Thymus (tissue), 11 donors: ENCODE measurements at regions not wholly inside any gene's neighbourhood (a gene's known extent, or its start where the extent isn't known, plus 50 kb on each side); places are given as distances from the start of the nearest gene placed in this dataset.

Source experiments
- DNase-seq, 9 donors: peaks; one replicate each; pipeline ENCODE4 v3.0.0-alpha.2; 2013; ENCODE audit warnings: low spot score in 9 of 9, low read depth in 6 of 9, missing footprints in 1 of 9
- H3K27ac ChIP-seq, 2 donors: one replicate each; pipeline ENCODE4 v1.5.1; 2013; ENCODE audit warnings: control low read depth in 1 of 2, low read depth in 1 of 2, low read length in 1 of 2, mild to moderate bottlenecking in 1 of 2, moderate library complexity in 1 of 2
- H3K27me3 ChIP-seq, 2 donors: one replicate each; pipeline ENCODE4 v1.5.1; 2013; ENCODE audit warnings: low read length in 1 of 2; ENCODE audit not compliant: control insufficient read depth in 2 of 2, insufficient read depth in 1 of 2
- H3K36me3 ChIP-seq, 2 donors: one replicate each; pipeline ENCODE4 v1.5.1; 2013; ENCODE audit warnings: low read length in 1 of 2, mild to moderate bottlenecking in 1 of 2, moderate library complexity in 1 of 2; ENCODE audit not compliant: control insufficient read depth in 2 of 2, insufficient read depth in 2 of 2
- H3K4me1 ChIP-seq, 2 donors: one replicate each; pipeline ENCODE4 v1.5.1; 2013; ENCODE audit warnings: low read length in 2 of 2; ENCODE audit not compliant: control insufficient read depth in 2 of 2, insufficient read depth in 2 of 2
- H3K4me3 ChIP-seq, 2 donors: one replicate each; pipeline ENCODE4 v1.5.1; 2013; ENCODE audit warnings: low read length in 2 of 2, control low read depth in 1 of 2, mild to moderate bottlenecking in 1 of 2
- H3K9me3 ChIP-seq, 2 donors: one replicate each; pipeline ENCODE4 v1.5.1; 2013; ENCODE audit warnings: low read length in 1 of 2, mild to moderate bottlenecking in 1 of 2; ENCODE audit not compliant: control insufficient read depth in 2 of 2, insufficient read depth in 1 of 2
- WGBS: extraction: QIAGEN DNeasy Blood & Tissue Kit; methylation state at CpG from one replicate; pipeline ENCODE4 v1.1.7; 2013; 5-methylcytosine and 5-hydroxymethylcytosine counted together
- donor health status: healthy.

- Histone ChIP-seq H3K9me3 (no peaks in the 10 kb centered on the region), H3K36me3 (no peaks in the 10 kb centered on the region), H3K4me1 (no peaks in the 10 kb centered on the region), H3K4me3 (no peak overlapping the region), H3K27ac (no peak overlapping the region), H3K27me3 (no peaks in the 10 kb centered on the region)
- whole genome bisulfite sequencing = 98% methylated on average over 28 of the region's 28 CpGs
- DNase-seq = no peak
Measured at GRCh38 chr15:93432474-93432873, 343.5 kb upstream of the RGMA start.

GRCh38 chr15:93428807-93429351 lies 339.9 kb upstream of the RGMA start:
- WGBS = 84% methylated on average over 2 of the region's 2 CpGs
- H3K27me3 ChIP-seq = no peaks in the 10 kb centered on the region
- no peak overlapping the region for H3K27ac ChIP-seq
- no peaks in the 10 kb centered on the region for H3K4me1 ChIP-seq
- no peak for DNase-seq
- no peaks in the 10 kb centered on the region for H3K9me3 ChIP-seq
- no peaks in the 10 kb centered on the region for H3K36me3 ChIP-seq
- H3K4me3 ChIP-seq = no peak overlapping the region

- Histone ChIP-seq H3K4me3 (no peak overlapping the region), H3K27ac (no peak overlapping the region)
- 68% methylated on average over 3 of the region's 3 CpGs for WGBS
Measured at GRCh38 chr15:93428150-93428549, 339.1 kb upstream of the RGMA start.

GRCh38 chr15:93424131-93424530 lies 335.1 kb upstream of the RGMA start:
- Histone ChIP-seq H3K36me3 (no peaks in the 10 kb centered on the region), H3K4me1 (no peaks in the 10 kb centered on the region), H3K4me3 (no peak overlapping the region), H3K27ac (no peak overlapping the region), H3K27me3 (no peaks in the 10 kb centered on the region), H3K9me3 (no peaks in the 10 kb centered on the region)
- WGBS = 97% methylated on average over 9 of the region's 9 CpGs
- DNase-seq = no peak

More at GRCh38 chr15:93428150-93428549, 339.1 kb upstream of the RGMA start:
- Histone ChIP-seq H3K27me3 (no peaks in the 10 kb centered on the region), H3K9me3 (no peaks in the 10 kb centered on the region), H3K36me3 (no peaks in the 10 kb centered on the region), H3K4me1 (no peaks in the 10 kb centered on the region)
- no peak for DNase-seq

GRCh38 chr15:93422476-93422875 lies 333.5 kb upstream of the RGMA start:
- WGBS = 98% methylated on average over 5 of the region's 5 CpGs

GRCh38 chr15:93420477-93420876 lies 331.5 kb upstream of the RGMA start:
- no peak for DNase-seq
- WGBS = 97% methylated on average over 7 of the region's 7 CpGs
- no peaks in the 10 kb centered on the region for H3K36me3 ChIP-seq
- H3K27me3 ChIP-seq = no peaks in the 10 kb centered on the region
- H3K4me1 ChIP-seq = peaks cover 0 to 7% of the 10 kb centered on the region in 2 donors
- no peak overlapping the region for H3K4me3 ChIP-seq
- no peak overlapping the region for H3K27ac ChIP-seq
- H3K9me3 ChIP-seq = no peaks in the 10 kb centered on the region

More at GRCh38 chr15:93422476-93422875, 333.5 kb upstream of the RGMA start:
- Histone ChIP-seq H3K27me3 (no peaks in the 10 kb centered on the region), H3K27ac (no peak overlapping the region), H3K36me3 (no peaks in the 10 kb centered on the region), H3K4me1 (peaks cover 0 to 7% of the 10 kb centered on the region in 2 donors), H3K4me3 (no peak overlapping the region), H3K9me3 (no peaks in the 10 kb centered on the region)
- no peak for DNase-seq

- no peaks in the 10 kb centered on the region for H3K9me3 ChIP-seq
- no peak overlapping the region for H3K4me3 ChIP-seq
- H3K4me1 ChIP-seq = peaks cover 0 to 7% of the 10 kb centered on the region in 2 donors
- DNase-seq = peak in 2 of 9 donors; percentile 17 to 25
- H3K27ac ChIP-seq = no peak overlapping the region
- 63% methylated on average over 1 of the region's 1 CpG for WGBS
- no peaks in the 10 kb centered on the region for H3K27me3 ChIP-seq
- H3K36me3 ChIP-seq = no peaks in the 10 kb centered on the region
Measured at GRCh38 chr15:93420050-93420452, 331.0 kb upstream of the RGMA start.

- no peak for DNase-seq
- H3K4me1 ChIP-seq = peaks cover 0 to 7% of the 10 kb centered on the region in 2 donors
- H3K4me3 ChIP-seq = no peak overlapping the region
- H3K9me3 ChIP-seq = no peaks in the 10 kb centered on the region
- H3K27ac ChIP-seq = no peak overlapping the region
- H3K36me3 ChIP-seq = no peaks in the 10 kb centered on the region
- H3K27me3 ChIP-seq = no peaks in the 10 kb centered on the region
- 78% methylated on average over 6 of the region's 6 CpGs for WGBS
Measured at GRCh38 chr15:93418566-93418965, 329.6 kb upstream of the RGMA start.

GRCh38 chr15:93417631-93418030 lies 328.6 kb upstream of the RGMA start:
- H3K27me3 ChIP-seq = no peaks in the 10 kb centered on the region
- no peaks in the 10 kb centered on the region for H3K9me3 ChIP-seq
- peaks cover 0 to 7% of the 10 kb centered on the region in 2 donors for H3K4me1 ChIP-seq
- no peak overlapping the region for H3K4me3 ChIP-seq
- H3K36me3 ChIP-seq = no peaks in the 10 kb centered on the region
- WGBS = 92% methylated on average over 6 of the region's 6 CpGs
- no peak overlapping the region for H3K27ac ChIP-seq
- no peak for DNase-seq
